GM12878 (cell line): ENCODE measurements at regions not wholly inside any gene's neighbourhood (a gene's known extent, or its start where the extent isn't known, plus 50 kb on each side); places are given as distances from the start of the nearest gene placed in this dataset.

Experiments
- ATAC-seq: fragments of 200-7000 bp; cut with Tn5 transposase; 3 replicates; pipeline ENCODE4 v1.9.1; 2020; ENCODE audit warnings: mild to moderate bottlenecking, moderate library complexity
- BruUV-seq: library from RNA; stranded (reverse); fragments of 400-500 nt; replicated peaks from 2 replicates; lab custom pipeline; 2021; lab: Mats Ljungman, UMichigan
- CTCF ChIA-PET: fragments of 300-600 bp; sonication (Branson Sonifier 250); formaldehyde crosslinking; extraction: SDS; loops from one replicate; lab custom pipeline; 2021; ENCODE audit warnings: inconsistent platforms; lab: Yijun Ruan, JAX
- POLR2A ChIA-PET: fragments of 350-600 bp; formaldehyde crosslinking; extraction: SDS; loops from one replicate; lab custom pipeline; 2021; ENCODE audit warnings: inconsistent platforms; lab: Charles Lee
- RAD21 ChIA-PET: fragments of 300-600 bp; sonication (Branson Sonifier 250); formaldehyde crosslinking; loops from one replicate; lab custom pipeline; 2023; ENCODE audit warnings: antibody characterized with exemption; ENCODE audit not compliant: unreplicated experiment; lab: Charles Lee
- SMC1A ChIA-PET: fragments of 300-600 bp; sonication (Branson Sonifier 250); formaldehyde crosslinking; loops from one replicate; lab custom pipeline; 2023; ENCODE audit not compliant: unreplicated experiment, uncharacterized antibody; lab: Charles Lee
- DNase-seq: peaks from one replicate; pipeline ENCODE4 v3.0.0-alpha.2; 2011; ENCODE audit warnings: low read depth, low spot score
- FAIRE-seq: peaks from 3 replicates; lab custom pipeline; 2011; peaks lifted over from hg19 to GRCh38; lab: Jason Lieb, UNC
- H2AFZ ChIP-seq: 2 replicates; pipeline ENCODE4 v1.6.0; 2011; ENCODE audit warnings: low read depth, low read length, control low read depth; ENCODE audit not compliant: control insufficient read depth
- H3K27ac ChIP-seq: 2 replicates; pipeline ENCODE4 v1.5.1; 2011; ENCODE audit warnings: control low read depth; ENCODE audit not compliant: control insufficient read depth, insufficient read depth
- H3K27me3 ChIP-seq, 2 experiments: replicated peaks in 1 of 2; 2 replicates each; pipeline versions ENCODE4 v1.6.0 to v1.6.1; 2011; ENCODE audit warnings: low read length in 1 of 2; ENCODE audit not compliant: control insufficient read depth in 2 of 2, insufficient read depth in 2 of 2
- H3K36me3 ChIP-seq, 2 experiments: 2 replicates each; pipeline ENCODE4 v1.5.1; 2011; ENCODE audit warnings: low read length in 1 of 2; ENCODE audit not compliant: control insufficient read depth in 2 of 2, insufficient read depth in 2 of 2
- H3K4me1 ChIP-seq: 2 replicates; pipeline ENCODE4 v1.6.1; 2011; ENCODE audit warnings: mild to moderate bottlenecking, low read length, moderate library complexity, mixed read lengths; ENCODE audit not compliant: control insufficient read depth, insufficient read depth
- H3K4me2 ChIP-seq: 2 replicates; pipeline ENCODE4 v1.6.0; 2011; ENCODE audit warnings: control low read depth; ENCODE audit not compliant: control insufficient read depth, insufficient read depth
- H3K4me3 ChIP-seq: fragments of 200-600 bp; sonication (generic); 2 replicates; pipeline ENCODE4 v1.5.1; 2016
- H3K79me2 ChIP-seq: 2 replicates; pipeline ENCODE4 v1.6.0; 2011; ENCODE audit warnings: low read length; ENCODE audit not compliant: control insufficient read depth, insufficient read depth
- H3K9ac ChIP-seq: 2 replicates; pipeline ENCODE4 v1.8.0; 2011; ENCODE audit warnings: low read length, control low read depth, mixed read lengths; ENCODE audit not compliant: control insufficient read depth, insufficient read depth
- H3K9me3 ChIP-seq: replicated peaks from 3 replicates; pipeline ENCODE4 v1.5.1; 2011; ENCODE audit warnings: mild to moderate bottlenecking, low read length; ENCODE audit not compliant: control insufficient read depth, insufficient read depth
- H4K20me1 ChIP-seq: 2 replicates; pipeline ENCODE4 v1.6.0; 2011; ENCODE audit not compliant: control insufficient read depth, insufficient read depth
- CBX5 ChIP-seq: sonication (generic); IDR thresholded peaks from 2 replicates; pipeline ENCODE4 v1.6.1; 2016; ENCODE audit warnings: low read depth, moderate library complexity, mild to moderate bottlenecking, inconsistent platforms
- CREM ChIP-seq: IDR thresholded peaks from 2 replicates; pipeline ENCODE4 v1.6.1; 2014; ENCODE audit warnings: antibody characterized with exemption, low read depth
- EED ChIP-seq: sonication (generic); IDR thresholded peaks from 2 replicates; pipeline ENCODE4 v1.6.1; 2016; ENCODE audit warnings: antibody characterized with exemption, low read depth
- GATAD2B ChIP-seq: fragments of 450-650 bp; conservative IDR thresholded peaks from 2 replicates; pipeline ENCODE4 v1.6.1; 2017; ENCODE audit warnings: low read depth, mild to moderate bottlenecking, moderate library complexity
- HDGF ChIP-seq: fragments of 450-650 bp; IDR thresholded peaks from 2 replicates; pipeline ENCODE4 v1.6.1; 2016; ENCODE audit warnings: antibody characterized with exemption
- KDM1A ChIP-seq: fragments of 200-600 bp; sonication (generic); IDR thresholded peaks from 2 replicates; pipeline ENCODE4 v1.6.1; 2016; ENCODE audit warnings: borderline replicate concordance
- MAX ChIP-seq: IDR thresholded peaks from 2 replicates; pipeline ENCODE4 v1.6.1; 2012; ENCODE audit warnings: low read depth, low read length, improper control_type of control experiment
- MTA2 ChIP-seq: fragments of 450-650 bp; IDR thresholded peaks from 2 replicates; pipeline ENCODE4 v1.6.1; 2016; ENCODE audit warnings: low read depth, mild to moderate bottlenecking, moderate library complexity
- NFYB ChIP-seq: IDR thresholded peaks from 2 replicates; pipeline ENCODE4 v1.6.1; 2011; ENCODE audit warnings: low read depth, mild to moderate bottlenecking, low read length, improper control_type of control experiment, moderate library complexity; ENCODE audit not compliant: insufficient read depth
- RUNX3 ChIP-seq: IDR thresholded peaks from 2 replicates; pipeline ENCODE4 v1.6.1; 2012; ENCODE audit warnings: low read length, inconsistent platforms
- STAT1 ChIP-seq: fragments of 450-650 bp; conservative IDR thresholded peaks from 2 replicates; pipeline ENCODE4 v1.6.1; 2014; ENCODE audit warnings: antibody characterized with exemption, mild to moderate bottlenecking
- ZBED1 ChIP-seq: IDR thresholded peaks from 2 replicates; pipeline ENCODE4 v1.6.1; 2016; ENCODE audit warnings: borderline replicate concordance
- ZNF687 ChIP-seq: fragments of 450-650 bp; IDR thresholded peaks from 2 replicates; pipeline ENCODE4 v1.6.1; 2017; ENCODE audit warnings: mild to moderate bottlenecking, moderate library complexity
- WGBS: methylation state at CpG from one replicate; pipeline ENCODE4 v1.1.6; 2016; ENCODE audit warnings: low lambda C conversion rate; ENCODE audit not compliant: insufficient replicate concordance, insufficient coverage; ENCODE audit errors: missing lambda C conversion rate; 5-methylcytosine and 5-hydroxymethylcytosine counted together
- in situ Hi-C: fragments of 300-500 bp; cut with MboI; formaldehyde crosslinking; loops from 9 replicates; pipeline ENCODE4 v1.14.3; 2018; ENCODE audit warnings: mixed read lengths
- intact Hi-C: fragments of 100-400 bp; cut with micrococcal nuclease; formaldehyde crosslinking; loops from one replicate; pipeline ENCODE4 v1.14.2; 2022; ENCODE audit not compliant: unreplicated experiment
- TF ChIP-seq, protein P1 (sequence below): fragments of 150-350 bp; IDR thresholded peaks from 2 replicates; pipeline ENCODE4 v1.6.1; 2014; ENCODE audit warnings: mild to moderate bottlenecking, low read depth, low read length
- TF ChIP-seq, protein P2 (sequence below): fragments of 450-650 bp; IDR thresholded peaks from 2 replicates; pipeline ENCODE4 v1.6.1; 2016; ENCODE audit warnings: mild to moderate bottlenecking, moderate library complexity, borderline replicate concordance

- TF ChIP-seq RUNX3 (no peak), CBX5 (no peak), KDM1A (no peak), ZBED1 (no peak), ZNF687 (no peak), STAT1 (no peak), MTA2 (no peak)
- TF ChIP-seq, protein P1, sequence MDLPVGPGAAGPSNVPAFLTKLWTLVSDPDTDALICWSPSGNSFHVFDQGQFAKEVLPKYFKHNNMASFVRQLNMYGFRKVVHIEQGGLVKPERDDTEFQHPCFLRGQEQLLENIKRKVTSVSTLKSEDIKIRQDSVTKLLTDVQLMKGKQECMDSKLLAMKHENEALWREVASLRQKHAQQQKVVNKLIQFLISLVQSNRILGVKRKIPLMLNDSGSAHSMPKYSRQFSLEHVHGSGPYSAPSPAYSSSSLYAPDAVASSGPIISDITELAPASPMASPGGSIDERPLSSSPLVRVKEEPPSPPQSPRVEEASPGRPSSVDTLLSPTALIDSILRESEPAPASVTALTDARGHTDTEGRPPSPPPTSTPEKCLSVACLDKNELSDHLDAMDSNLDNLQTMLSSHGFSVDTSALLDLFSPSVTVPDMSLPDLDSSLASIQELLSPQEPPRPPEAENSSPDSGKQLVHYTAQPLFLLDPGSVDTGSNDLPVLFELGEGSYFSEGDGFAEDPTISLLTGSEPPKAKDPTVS: no peak
These were observed 724.1 kb upstream of the USP15 start (continued) for GRCh38 chr12:61536117-61536516.

DNA sequence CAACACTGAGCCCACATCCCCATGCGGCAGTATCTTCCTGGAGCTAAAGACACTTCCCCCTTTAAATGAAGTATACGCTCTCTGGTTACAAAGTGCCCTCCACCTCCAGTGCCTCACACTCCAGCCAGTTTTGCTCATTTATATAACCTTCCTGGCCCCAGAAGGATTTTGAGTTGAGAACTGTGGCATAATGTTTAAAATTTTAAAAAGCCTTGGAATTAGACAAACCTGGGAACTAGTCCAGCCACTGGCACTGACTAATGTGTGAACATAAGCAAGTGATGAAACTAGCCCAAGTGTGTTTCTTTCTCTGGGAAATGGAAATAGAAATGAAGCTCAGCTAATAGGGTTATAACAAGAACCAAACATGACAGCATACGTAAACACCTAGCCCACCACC, 723.7 kb upstream of the USP15 start:
- Histone ChIP-seq H3K9me3 (no peaks in the 10 kb centered on the region), H3K36me3 (no peaks in the 10 kb centered on the region), H3K4me1 (no peaks in the 10 kb centered on the region), H3K79me2 (no peaks in the 10 kb centered on the region), H2AFZ (no peak overlapping the region), H3K27me3 (no peaks in the 10 kb centered on the region), H3K9ac (no peak overlapping the region), H4K20me1 (no peaks in the 10 kb centered on the region), H3K4me2 (no peak overlapping the region), H3K27ac (no peak overlapping the region), H3K4me3 (no peak overlapping the region)
- DNase-seq (no peak), FAIRE-seq (no peak), ATAC-seq (no peak)
- WGBS: 59% methylated on average over 3 of the region's 3 CpGs
- no TSS peak for BruUV-seq
- in situ Hi-C loops (no loop called here), intact Hi-C loops (no loop called here)
- ChIA-PET CTCF (interaction anchor here (1.0 kb wide), 1 partner anchor 21 kb away, joined by 3 read pairs; no protein-coding TSS in a partner anchor), POLR2A (no interaction called here), SMC1A (interaction anchor here (1.5 kb wide), 1 partner anchor 13 kb away, joined by 5 read pairs; no protein-coding TSS in a partner anchor), RAD21 (no interaction called here)
- TF ChIP-seq CBX5 (no peak), MAX (no peak), EED (no peak), HDGF (no peak), ZBED1 (no peak), CREM (no peak), GATAD2B (no peak), NFYB (no peak)
- TF ChIP-seq, protein P2, sequence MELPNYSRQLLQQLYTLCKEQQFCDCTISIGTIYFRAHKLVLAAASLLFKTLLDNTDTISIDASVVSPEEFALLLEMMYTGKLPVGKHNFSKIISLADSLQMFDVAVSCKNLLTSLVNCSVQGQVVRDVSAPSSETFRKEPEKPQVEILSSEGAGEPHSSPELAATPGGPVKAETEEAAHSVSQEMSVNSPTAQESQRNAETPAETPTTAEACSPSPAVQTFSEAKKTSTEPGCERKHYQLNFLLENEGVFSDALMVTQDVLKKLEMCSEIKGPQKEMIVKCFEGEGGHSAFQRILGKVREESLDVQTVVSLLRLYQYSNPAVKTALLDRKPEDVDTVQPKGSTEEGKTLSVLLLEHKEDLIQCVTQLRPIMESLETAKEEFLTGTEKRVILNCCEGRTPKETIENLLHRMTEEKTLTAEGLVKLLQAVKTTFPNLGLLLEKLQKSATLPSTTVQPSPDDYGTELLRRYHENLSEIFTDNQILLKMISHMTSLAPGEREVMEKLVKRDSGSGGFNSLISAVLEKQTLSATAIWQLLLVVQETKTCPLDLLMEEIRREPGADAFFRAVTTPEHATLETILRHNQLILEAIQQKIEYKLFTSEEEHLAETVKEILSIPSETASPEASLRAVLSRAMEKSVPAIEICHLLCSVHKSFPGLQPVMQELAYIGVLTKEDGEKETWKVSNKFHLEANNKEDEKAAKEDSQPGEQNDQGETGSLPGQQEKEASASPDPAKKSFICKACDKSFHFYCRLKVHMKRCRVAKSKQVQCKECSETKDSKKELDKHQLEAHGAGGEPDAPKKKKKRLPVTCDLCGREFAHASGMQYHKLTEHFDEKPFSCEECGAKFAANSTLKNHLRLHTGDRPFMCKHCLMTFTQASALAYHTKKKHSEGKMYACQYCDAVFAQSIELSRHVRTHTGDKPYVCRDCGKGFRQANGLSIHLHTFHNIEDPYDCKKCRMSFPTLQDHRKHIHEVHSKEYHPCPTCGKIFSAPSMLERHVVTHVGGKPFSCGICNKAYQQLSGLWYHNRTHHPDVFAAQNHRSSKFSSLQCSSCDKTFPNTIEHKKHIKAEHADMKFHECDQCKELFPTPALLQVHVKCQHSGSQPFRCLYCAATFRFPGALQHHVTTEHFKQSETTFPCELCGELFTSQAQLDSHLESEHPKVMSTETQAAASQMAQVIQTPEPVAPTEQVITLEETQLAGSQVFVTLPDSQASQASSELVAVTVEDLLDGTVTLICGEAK: no peak
